NCI-H2171 (cell line): ENCODE measurements at regions not wholly inside any gene's neighbourhood (a gene's known extent, or its start where the extent isn't known, plus 50 kb on each side); places are given as distances from the start of the nearest gene placed in this dataset.

Experiments used
- DNase-seq: peaks from one replicate; lab custom pipeline; 2025; lab: John Stamatoyannopoulos, UW

DNA sequence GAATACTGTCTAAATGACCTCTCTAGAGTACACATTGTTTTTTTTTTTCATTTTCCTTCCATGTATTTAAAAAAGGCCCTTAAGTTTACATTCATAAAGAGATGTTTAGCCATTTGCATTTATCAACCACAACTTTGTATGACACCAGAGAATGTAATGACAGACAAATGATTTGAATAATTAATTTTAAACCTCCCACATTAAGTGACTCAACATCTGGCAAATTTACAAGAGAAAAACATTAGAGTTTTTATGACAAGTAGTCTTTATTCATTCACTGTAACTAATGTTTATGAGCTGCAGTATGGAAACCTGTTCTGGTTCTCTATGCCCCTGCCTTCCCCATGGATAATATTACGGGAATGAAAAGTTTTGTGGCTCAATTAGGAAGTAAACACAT is 1093.8 kb upstream of the CDH9 start:
- DNase-seq, result no peak

DNA sequence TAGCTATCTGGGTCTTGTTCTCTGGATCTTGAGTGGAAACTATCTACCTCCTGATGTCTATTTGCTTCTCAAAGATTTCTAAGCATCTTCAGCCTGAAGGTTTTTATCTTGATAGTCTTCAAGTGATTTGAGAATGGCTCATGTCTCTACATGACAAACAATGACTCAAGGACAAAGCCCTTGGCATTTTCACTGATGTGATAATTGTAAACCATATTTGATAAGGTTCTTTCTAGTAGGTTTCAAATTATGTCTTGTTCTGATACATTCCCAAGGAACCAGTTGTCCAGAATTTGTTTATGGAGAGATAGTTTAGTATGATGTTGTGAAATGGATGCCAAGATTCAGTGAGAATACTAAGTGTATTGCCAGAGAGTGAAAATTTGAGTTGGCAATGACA is 1079.3 kb upstream of the CDH9 start:
- DNase-seq, result no peak

DNA sequence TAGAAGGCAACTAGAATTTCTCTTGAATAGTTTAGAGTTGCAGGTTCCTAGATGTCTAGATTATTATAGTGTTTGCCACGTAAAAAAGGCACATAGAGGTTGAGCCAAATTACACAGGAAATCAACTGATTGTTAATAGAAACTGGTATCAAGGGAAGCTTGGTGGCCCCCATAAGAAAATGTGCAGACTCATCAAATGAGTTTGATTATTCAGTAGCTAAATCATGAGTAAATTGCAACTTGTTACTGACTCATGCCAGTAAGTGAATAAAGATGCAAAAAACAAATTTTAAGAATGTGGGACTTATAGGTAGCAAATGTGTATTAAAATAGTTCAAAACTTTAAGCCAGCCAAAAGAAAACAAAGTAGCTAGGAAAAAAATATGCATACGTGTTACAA is 1078.9 kb upstream of the CDH9 start:
- no peak for DNase-seq

DNA sequence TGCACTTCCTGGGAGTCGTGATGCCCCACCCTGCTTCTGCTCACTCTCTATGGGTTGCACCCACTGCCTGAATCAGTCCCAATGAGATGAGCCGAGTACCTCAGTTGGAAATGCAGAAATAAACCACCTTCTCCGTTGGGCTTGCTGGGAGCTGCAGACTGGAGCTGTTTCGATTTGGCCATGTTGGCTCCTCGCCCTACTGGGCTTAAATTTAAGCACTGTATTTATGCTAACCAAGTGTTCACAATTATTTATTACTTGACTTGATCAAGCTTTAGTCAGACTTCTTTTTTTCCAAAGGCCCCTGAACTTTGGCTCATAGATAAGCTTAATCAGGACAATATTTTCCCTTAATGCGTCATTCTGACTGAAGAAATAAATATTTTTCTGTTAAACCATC is 1072.4 kb upstream of the CDH9 start:
- no peak for DNase-seq

DNA sequence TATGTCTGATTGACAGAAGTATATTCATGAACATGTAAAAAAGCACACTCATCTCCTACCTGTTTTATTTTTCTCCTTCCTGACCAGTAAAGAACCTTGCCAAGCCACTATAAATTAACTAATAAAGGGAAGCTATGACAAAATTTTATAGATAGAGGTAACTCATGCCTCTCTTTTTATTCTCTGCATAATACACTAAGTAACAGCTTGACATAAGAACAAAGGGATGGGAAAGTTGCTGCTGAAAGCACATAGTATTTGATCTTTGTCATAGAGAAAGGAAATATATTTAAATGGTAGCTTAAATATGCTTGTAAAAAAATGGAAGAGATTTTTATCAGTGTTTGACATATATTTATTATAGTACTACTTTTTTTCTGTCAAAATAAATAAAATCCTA is 1065.7 kb upstream of the CDH9 start:
- no peak for DNase-seq

- no peak for DNase-seq
Measured at GRCh38 chr5:28084069-28084468, 1045.7 kb upstream of the CDH9 start.

- DNase-seq, result no peak
Measured at GRCh38 chr5:28082610-28083009, 1044.2 kb upstream of the CDH9 start.

GRCh38 chr5:28077291-28078240 is 1039.2 kb upstream of the CDH9 start:
- DNase-seq, result no peak

GRCh38 chr5:28066856-28067255 is 1028.5 kb upstream of the CDH9 start:
- no peak for DNase-seq

GRCh38 chr5:28065656-28066055 is 1027.3 kb upstream of the CDH9 start:
- DNase-seq, result no peak

DNA sequence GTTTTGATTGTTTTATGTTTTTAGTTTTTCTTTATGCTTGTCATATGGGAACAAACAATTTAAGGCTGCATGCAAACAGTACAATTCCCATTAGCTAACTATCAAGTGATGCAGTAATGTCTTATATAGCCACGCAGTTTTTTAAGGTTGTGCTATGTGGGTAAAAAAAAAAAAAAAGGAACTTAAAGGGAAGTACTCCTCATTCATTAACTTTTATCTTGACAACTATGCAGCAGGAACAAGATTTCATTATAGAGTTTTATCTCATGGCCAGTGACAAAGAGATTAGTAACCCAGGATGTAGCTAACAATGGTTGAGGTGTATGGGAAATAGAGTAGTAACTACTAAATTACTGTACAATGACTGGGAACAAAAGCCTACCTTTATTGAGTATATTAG is 1008.2 kb upstream of the CDH9 start:
- no peak for DNase-seq

DNA sequence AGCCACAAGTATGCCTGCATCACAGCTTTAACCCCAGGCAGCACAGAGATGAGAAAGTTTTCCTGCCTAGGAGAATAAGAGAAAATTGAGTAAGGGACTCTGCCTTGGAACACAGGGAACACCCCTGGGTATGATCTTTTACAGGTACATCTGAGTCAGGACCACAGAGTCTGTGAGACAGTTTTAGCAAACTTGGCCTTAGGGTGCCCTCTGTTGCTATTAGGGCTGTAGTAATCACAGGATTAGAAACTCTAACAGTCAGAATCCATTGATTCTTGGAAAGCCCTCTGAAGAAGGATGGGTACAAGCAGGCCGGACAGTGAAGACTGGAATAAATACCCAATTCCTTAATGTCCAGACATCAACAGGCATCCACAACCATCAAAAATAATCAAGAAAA is 989.5 kb upstream of the CDH9 start:
- DNase-seq, result no peak

- no peak for DNase-seq
Measured at GRCh38 chr5:28017178-28017577, 978.8 kb upstream of the CDH9 start.

DNA sequence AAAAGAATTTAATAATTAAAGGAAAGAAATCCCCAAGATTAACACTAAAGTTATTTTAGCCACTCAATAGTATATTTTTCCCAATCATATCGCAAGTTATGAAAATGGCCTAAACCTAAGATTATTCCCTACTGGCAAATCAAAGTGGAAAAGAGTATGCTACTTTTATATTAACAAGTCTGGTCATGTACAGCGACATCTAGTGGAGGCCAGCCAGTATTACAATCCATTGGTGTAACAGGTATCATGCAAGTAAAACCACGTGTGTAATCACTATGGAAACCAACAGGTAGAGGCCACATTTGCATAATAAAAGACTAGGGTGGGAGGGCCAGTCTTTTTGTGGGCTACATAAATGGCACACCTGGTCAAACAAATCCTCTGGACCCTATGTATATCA is 976.4 kb upstream of the CDH9 start:
- DNase-seq, result no peak

GRCh38 chr5:28012538-28012937 is 974.2 kb upstream of the CDH9 start:
- no peak for DNase-seq

DNA sequence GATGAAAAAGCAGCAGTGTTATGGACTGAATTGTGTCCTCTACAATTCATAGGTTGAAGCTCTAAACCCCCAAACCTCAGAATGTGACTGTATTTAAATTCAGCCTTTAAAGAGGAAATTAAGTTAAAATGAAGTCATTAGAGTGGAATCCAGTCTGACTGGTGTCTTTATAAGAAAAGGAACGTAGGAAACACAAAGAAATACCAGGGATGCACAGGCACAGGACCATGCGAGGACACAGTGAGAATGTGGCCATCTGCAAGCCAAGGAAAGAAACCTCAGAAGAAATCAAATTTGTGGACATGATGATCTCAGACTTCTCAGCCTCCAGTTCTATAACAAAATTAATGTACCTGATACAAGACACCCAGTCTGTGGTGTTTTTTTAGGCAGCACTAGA is 971.2 kb upstream of the CDH9 start:
- no peak for DNase-seq

DNA sequence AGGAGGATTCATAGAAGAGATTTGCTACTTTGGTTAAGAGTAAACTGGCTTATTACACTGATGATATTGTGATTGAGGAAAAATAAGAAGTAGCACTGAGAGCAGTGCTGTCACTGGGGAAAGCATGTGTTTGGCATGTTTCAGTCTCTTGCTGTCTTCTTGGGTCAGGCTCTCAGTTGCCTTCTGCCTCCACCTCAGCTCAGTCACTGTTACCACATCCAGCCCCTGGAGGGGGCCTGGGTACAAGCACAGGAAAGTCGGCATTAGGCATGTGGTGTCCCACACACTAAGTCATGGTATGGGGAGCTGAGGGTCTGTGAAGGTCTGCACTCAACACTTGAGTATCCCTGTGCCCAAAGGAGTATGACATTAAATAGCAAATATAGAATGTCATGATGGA is 958.3 kb upstream of the CDH9 start:
- no peak for DNase-seq

- DNase-seq, result no peak
Measured at GRCh38 chr5:27995867-27996266, 957.5 kb upstream of the CDH9 start.

- DNase-seq, result no peak
Measured at GRCh38 chr5:27978322-27978721, 939.9 kb upstream of the CDH9 start.

DNA sequence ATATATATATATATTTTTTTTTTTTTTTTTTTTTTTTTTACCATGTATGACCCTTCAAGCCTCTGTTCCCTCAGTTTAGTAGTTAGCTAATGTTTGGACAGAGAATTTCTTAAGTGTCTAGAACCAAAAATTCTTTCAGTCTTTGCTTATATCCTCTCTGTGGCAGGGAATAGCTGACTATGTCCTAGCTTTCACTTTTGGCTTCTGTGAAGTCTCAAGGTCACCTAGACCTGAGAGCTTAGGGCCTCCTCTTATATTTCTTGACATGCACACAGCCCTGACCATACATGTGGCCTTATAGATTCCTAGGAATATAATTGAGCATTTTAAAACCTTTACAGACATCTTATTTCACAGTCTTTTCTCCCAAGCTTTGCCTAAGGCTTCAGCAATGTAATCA is 930.8 kb upstream of the CDH9 start:
- no peak for DNase-seq

GRCh38 chr5:27963050-27963783 is 924.8 kb upstream of the CDH9 start:
- DNase-seq, result no peak

GRCh38 chr5:27962198-27962597 is 923.8 kb upstream of the CDH9 start:
- no peak for DNase-seq

DNA sequence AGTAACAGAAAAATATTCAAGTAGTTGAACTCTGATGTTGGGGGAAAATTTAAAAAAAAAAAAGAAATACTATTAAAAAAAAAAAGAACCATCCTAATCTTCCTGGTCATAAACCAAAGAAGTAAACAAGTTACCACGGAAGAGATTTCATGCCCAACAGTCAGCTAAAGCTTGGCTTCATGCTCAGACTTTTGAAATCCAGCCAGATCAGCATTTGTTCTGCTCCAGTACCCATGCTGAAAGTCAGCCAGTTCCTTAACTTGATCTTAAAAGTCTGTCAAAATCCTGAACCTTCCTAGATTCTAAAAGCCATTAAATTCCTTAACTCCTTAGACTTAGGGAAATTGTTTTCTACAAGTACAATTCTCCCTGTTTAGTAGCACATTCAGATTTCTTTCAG is 908.7 kb upstream of the CDH9 start:
- no peak for DNase-seq
